HCT116 (cell line): ENCODE measurements at regions not wholly inside any gene's neighbourhood (a gene's known extent, or its start where the extent isn't known, plus 50 kb on each side); places are given as distances from the start of the nearest gene placed in this dataset.

Experiments used
- ATAC-seq: fragments of 200-7000 bp; cut with Tn5 transposase; 2 replicates; pipeline ENCODE4 v1.9.1; 2020; ENCODE audit warnings: mild to moderate bottlenecking, moderate library complexity
- BruUV-seq: library from RNA; stranded (reverse); fragments of 400-500 nt; replicated peaks from 2 replicates; lab custom pipeline; 2021; lab: Mats Ljungman, UMichigan
- CTCF ChIA-PET: fragments of 300-600 bp; sonication (Branson Sonifier 250); formaldehyde crosslinking; loops from one replicate; lab custom pipeline; 2021; ENCODE audit warnings: antibody characterized with exemption; lab: Charles Lee
- POLR2A ChIA-PET: fragments of 300-600, 350-600 bp; sonication (Branson Sonifier 250); formaldehyde crosslinking; loops from one replicate; lab custom pipeline; 2021; ENCODE audit warnings: antibody characterized with exemption; lab: Charles Lee
- RAD21 ChIA-PET, 2 experiments: fragments of 300-600 bp; sonication (Branson Sonifier 250); formaldehyde crosslinking; loops; one replicate each; lab custom pipeline; 2023; ENCODE audit warnings: low total read pairs in 2 of 2; ENCODE audit not compliant: uncharacterized antibody in 2 of 2, unreplicated experiment in 2 of 2, low non-redundant PET in 1 of 2; lab: Charles Lee
- DNase-seq: peaks from one replicate; pipeline ENCODE4 v3.0.0-alpha.2; 2010; ENCODE audit warnings: low read depth, low spot score
- H2AFZ ChIP-seq: fragments of 200-600 bp; shearing (Covaris generic), sonication (generic); 2 replicates; pipeline ENCODE4 v1.6.1; 2017; ENCODE audit warnings: low read depth, mixed run types, mixed read lengths, antibody characterized with exemption, low read length; ENCODE audit not compliant: poor library complexity, severe bottlenecking
- H3K27ac ChIP-seq: 2 replicates; pipeline ENCODE4 v1.5.1; 2012; ENCODE audit warnings: low read depth, low read length
- H3K27me3 ChIP-seq: fragments of 200-600 bp; sonication (generic); 2 replicates; pipeline ENCODE4 v1.6.1; 2016; ENCODE audit warnings: mixed run types, low read length, mixed read lengths; ENCODE audit not compliant: insufficient read depth
- H3K36me3 ChIP-seq, 2 experiments: fragments of 200-500 bp in 1 of 2; fragments of 200-600 bp in 1 of 2; sonication (Bioruptor generic) in 1 of 2; sonication (generic) in 1 of 2; 2 replicates each; pipeline versions ENCODE4 v1.5.1 to v1.6.1; 2014 to 2016; ENCODE audit warnings: low read length in 2 of 2, inconsistent platforms in 1 of 2, mixed read lengths in 1 of 2, mixed run types in 1 of 2; ENCODE audit not compliant: insufficient read depth in 2 of 2, control insufficient read depth in 1 of 2
- H3K4me1 ChIP-seq, 2 experiments: fragments of 200-600 bp in 1 of 2; sonication (generic) in 1 of 2; 2 replicates each; pipeline versions ENCODE4 v1.5.1 to v1.6.1; 2012 to 2017; ENCODE audit warnings: low read length in 2 of 2, inconsistent platforms in 1 of 2, mild to moderate bottlenecking in 1 of 2, mixed read lengths in 1 of 2, mixed run types in 1 of 2, moderate library complexity in 1 of 2; ENCODE audit not compliant: insufficient read depth in 2 of 2, control insufficient read depth in 1 of 2
- H3K4me2 ChIP-seq: fragments of 200-600 bp; sonication (generic); 2 replicates; pipeline ENCODE4 v1.6.1; 2017; ENCODE audit warnings: mixed run types, low read length, mixed read lengths
- H3K4me3 ChIP-seq, 2 experiments: fragments of 200-600 bp in 1 of 2; sonication (generic) in 1 of 2; replicated peaks in 1 of 2; 2 replicates each; pipeline ENCODE4 v1.5.1; 2011 to 2016; ENCODE audit warnings: low read length in 2 of 2, control low read depth in 1 of 2, low read depth in 1 of 2, mild to moderate bottlenecking in 1 of 2, mixed read lengths in 1 of 2, mixed run types in 1 of 2
- H3K79me2 ChIP-seq: fragments of 200-600 bp; sonication (generic); 2 replicates; pipeline ENCODE4 v1.6.1; 2017; ENCODE audit warnings: mild to moderate bottlenecking, mixed run types, low read length, moderate library complexity, mixed read lengths; ENCODE audit not compliant: insufficient read depth
- H3K9ac ChIP-seq: fragments of 200-600 bp; sonication (generic); 2 replicates; pipeline ENCODE4 v1.6.1; 2016; ENCODE audit warnings: low read length, mixed read lengths
- H3K9me2 ChIP-seq: fragments of 200-600 bp; sonication (generic), shearing (Covaris generic); 2 replicates; pipeline ENCODE4 v1.6.1; 2017; ENCODE audit warnings: mixed run types, mild to moderate bottlenecking, moderate library complexity; ENCODE audit not compliant: insufficient read depth
- H3K9me3 ChIP-seq, 2 experiments: fragments of 200-500 bp in 1 of 2; fragments of 200-600 bp in 1 of 2; sonication (Bioruptor generic) in 1 of 2; sonication (generic) in 1 of 2; 2 replicates each; pipeline ENCODE4 v1.6.1; 2014 to 2017; ENCODE audit warnings: low read length in 2 of 2, mixed read lengths in 2 of 2, inconsistent platforms in 1 of 2, low read depth in 1 of 2, mild to moderate bottlenecking in 1 of 2, mixed run types in 1 of 2, moderate library complexity in 1 of 2; ENCODE audit not compliant: control insufficient read depth in 1 of 2, insufficient read depth in 1 of 2
- H4K20me1 ChIP-seq: fragments of 200-600 bp; sonication (generic), shearing (Covaris generic); 2 replicates; pipeline ENCODE4 v1.6.1; 2017; ENCODE audit warnings: mixed run types, mild to moderate bottlenecking, moderate library complexity; ENCODE audit not compliant: insufficient read depth
- CBX3 ChIP-seq: IDR thresholded peaks from 2 replicates; pipeline ENCODE4 v1.6.1; 2012; ENCODE audit warnings: low read depth
- RAD21 ChIP-seq: IDR thresholded peaks from 2 replicates; pipeline ENCODE4 v1.6.1; 2012; ENCODE audit warnings: low read depth, mild to moderate bottlenecking
- ZFX ChIP-seq: fragments of 450-650 bp; IDR thresholded peaks from 2 replicates; pipeline ENCODE4 v1.6.1; 2017
- intact Hi-C: fragments of 100-400 bp; cut with micrococcal nuclease; formaldehyde crosslinking; loops from 2 replicates; pipeline ENCODE4 v1.10.0; 2022
- TF ChIP-seq, protein P1 (sequence below), 3 experiments: fragments of 200-600 bp in 1 of 3; sonication (generic) in 1 of 3; IDR thresholded peaks in 2 of 3; conservative IDR thresholded peaks in 1 of 3; 2 replicates each; pipeline ENCODE4 v1.5.1; 2012 to 2017; ENCODE audit warnings: low read depth in 2 of 3, low read length in 2 of 3, antibody characterized with exemption in 1 of 3, borderline replicate concordance in 1 of 3, control low read depth in 1 of 3, mild to moderate bottlenecking in 1 of 3, mixed read lengths in 1 of 3, mixed run types in 1 of 3, moderate library complexity in 1 of 3; ENCODE audit not compliant: insufficient read depth in 1 of 3
- TF ChIP-seq, protein P2 (sequence below): IDR thresholded peaks from 2 replicates; pipeline ENCODE4 v1.6.1; 2012; ENCODE audit warnings: low read depth

DNA sequence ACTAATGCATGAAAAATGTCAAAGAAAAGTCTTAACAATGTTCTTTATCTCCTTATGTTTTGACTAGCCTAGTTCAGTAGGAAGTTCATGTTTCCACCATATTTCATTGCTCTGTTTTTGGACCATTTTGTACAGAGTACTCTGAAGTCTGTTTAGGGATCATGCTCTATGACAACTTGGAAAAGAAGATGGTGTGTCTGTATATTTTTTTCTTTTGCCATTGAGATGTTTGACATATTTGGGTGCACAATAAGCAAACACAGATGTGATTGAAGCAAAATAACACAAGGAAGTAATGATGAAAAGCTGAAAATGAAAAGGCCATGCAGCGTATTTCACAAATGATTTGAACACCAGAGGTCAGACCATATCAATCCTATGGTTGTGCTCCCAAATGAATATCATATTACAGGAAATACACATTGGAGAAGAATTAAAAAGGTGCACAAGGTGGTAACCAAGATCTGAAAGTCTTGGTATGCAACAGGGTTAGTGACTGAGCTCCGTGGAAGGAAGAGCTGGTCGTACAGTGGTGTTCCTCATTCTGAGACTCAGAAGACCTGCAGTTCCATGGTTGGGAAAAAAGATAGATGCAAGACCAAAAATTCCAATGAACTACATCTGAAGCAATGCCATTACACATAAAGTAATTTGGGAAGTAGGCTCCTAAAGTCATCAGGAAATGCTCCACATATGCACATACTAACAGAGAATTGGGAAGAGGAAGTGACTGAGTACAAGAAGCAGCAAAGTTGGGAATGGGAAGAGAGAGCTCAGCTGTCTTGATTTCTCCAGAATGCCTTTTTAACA, 463.5 kb downstream of the LMO4 start:
- RAD21 ChIA-PET: no interaction called here
- no peak for ATAC-seq
- intact Hi-C loops: loop anchor here (10.0 kb wide), 1 partner anchor 163 kb away; no protein-coding TSS in a partner anchor
- no peaks in the 10 kb centered on the region for H4K20me1 ChIP-seq
- TF ChIP-seq ZFX (no peak), RAD21 (peak; percentile 58), CBX3 (no peak)
- TF ChIP-seq, protein P1, sequence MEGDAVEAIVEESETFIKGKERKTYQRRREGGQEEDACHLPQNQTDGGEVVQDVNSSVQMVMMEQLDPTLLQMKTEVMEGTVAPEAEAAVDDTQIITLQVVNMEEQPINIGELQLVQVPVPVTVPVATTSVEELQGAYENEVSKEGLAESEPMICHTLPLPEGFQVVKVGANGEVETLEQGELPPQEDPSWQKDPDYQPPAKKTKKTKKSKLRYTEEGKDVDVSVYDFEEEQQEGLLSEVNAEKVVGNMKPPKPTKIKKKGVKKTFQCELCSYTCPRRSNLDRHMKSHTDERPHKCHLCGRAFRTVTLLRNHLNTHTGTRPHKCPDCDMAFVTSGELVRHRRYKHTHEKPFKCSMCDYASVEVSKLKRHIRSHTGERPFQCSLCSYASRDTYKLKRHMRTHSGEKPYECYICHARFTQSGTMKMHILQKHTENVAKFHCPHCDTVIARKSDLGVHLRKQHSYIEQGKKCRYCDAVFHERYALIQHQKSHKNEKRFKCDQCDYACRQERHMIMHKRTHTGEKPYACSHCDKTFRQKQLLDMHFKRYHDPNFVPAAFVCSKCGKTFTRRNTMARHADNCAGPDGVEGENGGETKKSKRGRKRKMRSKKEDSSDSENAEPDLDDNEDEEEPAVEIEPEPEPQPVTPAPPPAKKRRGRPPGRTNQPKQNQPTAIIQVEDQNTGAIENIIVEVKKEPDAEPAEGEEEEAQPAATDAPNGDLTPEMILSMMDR (IDR thresholded peaks at IDR 0.05 in 2 of 3, conservative IDR thresholded peaks at IDR 0.05 in 1 of 3; ENCODE audit: borderline replicate concordance in 1 of 3, insufficient read depth in 1 of 3, low read depth in 2 of 3, low read length in 2 of 3): peak in 2 of 3 experiments; percentile 17 to 25; a peak in 2 of 6 replicates
- TF ChIP-seq, protein P2, sequence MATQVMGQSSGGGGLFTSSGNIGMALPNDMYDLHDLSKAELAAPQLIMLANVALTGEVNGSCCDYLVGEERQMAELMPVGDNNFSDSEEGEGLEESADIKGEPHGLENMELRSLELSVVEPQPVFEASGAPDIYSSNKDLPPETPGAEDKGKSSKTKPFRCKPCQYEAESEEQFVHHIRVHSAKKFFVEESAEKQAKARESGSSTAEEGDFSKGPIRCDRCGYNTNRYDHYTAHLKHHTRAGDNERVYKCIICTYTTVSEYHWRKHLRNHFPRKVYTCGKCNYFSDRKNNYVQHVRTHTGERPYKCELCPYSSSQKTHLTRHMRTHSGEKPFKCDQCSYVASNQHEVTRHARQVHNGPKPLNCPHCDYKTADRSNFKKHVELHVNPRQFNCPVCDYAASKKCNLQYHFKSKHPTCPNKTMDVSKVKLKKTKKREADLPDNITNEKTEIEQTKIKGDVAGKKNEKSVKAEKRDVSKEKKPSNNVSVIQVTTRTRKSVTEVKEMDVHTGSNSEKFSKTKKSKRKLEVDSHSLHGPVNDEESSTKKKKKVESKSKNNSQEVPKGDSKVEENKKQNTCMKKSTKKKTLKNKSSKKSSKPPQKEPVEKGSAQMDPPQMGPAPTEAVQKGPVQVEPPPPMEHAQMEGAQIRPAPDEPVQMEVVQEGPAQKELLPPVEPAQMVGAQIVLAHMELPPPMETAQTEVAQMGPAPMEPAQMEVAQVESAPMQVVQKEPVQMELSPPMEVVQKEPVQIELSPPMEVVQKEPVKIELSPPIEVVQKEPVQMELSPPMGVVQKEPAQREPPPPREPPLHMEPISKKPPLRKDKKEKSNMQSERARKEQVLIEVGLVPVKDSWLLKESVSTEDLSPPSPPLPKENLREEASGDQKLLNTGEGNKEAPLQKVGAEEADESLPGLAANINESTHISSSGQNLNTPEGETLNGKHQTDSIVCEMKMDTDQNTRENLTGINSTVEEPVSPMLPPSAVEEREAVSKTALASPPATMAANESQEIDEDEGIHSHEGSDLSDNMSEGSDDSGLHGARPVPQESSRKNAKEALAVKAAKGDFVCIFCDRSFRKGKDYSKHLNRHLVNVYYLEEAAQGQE: no peak
- TF ChIP-seq, all 23 proteins: peak for 2
- H3K4me2 ChIP-seq: no peak overlapping the region
- no peak overlapping the region for H2AFZ ChIP-seq
- H3K9me3 ChIP-seq: no peaks in the 10 kb centered on the region
- DNase-seq: no peak
- no peak overlapping the region for H3K9ac ChIP-seq
- no peak overlapping the region for H3K27ac ChIP-seq
- no peaks in the 10 kb centered on the region for H3K79me2 ChIP-seq
- no peaks in the 10 kb centered on the region for H3K27me3 ChIP-seq
- H3K4me1 ChIP-seq: peaks cover 23 to 35% of the 10 kb centered on the region in 2 experiments
- no TSS peak for BruUV-seq
- no peaks in the 10 kb centered on the region for H3K9me2 ChIP-seq
- ChIA-PET CTCF (interaction anchor here (1.0 kb wide), 1 partner anchor 162 kb away, joined by 4 read pairs; no protein-coding TSS in a partner anchor), POLR2A (no interaction called here)
- H3K4me3 ChIP-seq: no peak overlapping the region
- no peaks in the 10 kb centered on the region for H3K36me3 ChIP-seq
